ENCODE measurements at regions not wholly inside any gene's neighbourhood (a gene's known extent, or its start where the extent isn't known, plus 50 kb on each side); places are given as distances from the start of the nearest gene placed in this dataset.
A peak's percentile ranks its signal among the peaks of the same experiment; 100 is the strongest.

DNA sequence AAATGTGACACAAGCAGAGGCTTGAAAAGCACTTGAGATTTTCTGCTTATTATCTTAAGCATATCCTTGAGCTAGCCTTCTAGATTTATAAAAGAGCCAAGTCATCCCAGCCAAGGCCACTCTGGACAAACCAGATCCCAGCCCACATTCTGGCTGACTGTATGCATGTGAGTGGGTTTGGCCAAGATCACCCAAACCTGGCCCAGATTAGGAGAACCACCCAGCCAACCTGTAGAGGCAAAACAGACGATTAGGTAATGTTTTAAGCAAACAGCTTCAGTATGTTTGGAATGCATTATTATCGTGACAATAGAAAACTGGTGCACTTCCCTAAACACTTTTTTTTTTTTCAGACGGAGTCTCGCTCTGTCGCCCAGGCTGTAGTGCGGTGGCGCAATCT, 151.9 kb downstream of the SPATA31D1 start:
- Histone ChIP-seq H3K4me1 (ENCODE audit: insufficient read depth, low read length) (0 out of 2 replicates have a peak, but pooled peaks cover 3% of the 10 kb centered on the region), H3K9ac (ENCODE audit: low read length) (no peak overlapping the region), H3K4me2 (ENCODE audit: low read length) (no peak overlapping the region), H3K9me2 (replicated peaks; ENCODE audit: low read length) (no peaks in the 10 kb centered on the region), H3K9me3 (ENCODE audit: low read length) (no peaks in the 10 kb centered on the region), H3K79me2 (ENCODE audit: low read length) (no peaks in the 10 kb centered on the region), H3K36me3 (ENCODE audit: low read depth, low read length) (no peaks in the 10 kb centered on the region), H3F3A (ENCODE audit: low read length, unreplicated experiment) (no peaks in the 10 kb centered on the region), H2AFZ (ENCODE audit: low read length) (no peak overlapping the region), H3K27me3 (ENCODE audit: low read length) (no peaks in the 10 kb centered on the region), H3K4me3 (ENCODE audit: low read length) (no peak overlapping the region), H3K27ac (ENCODE audit: low read length) (no peak overlapping the region), H4K20me1 (ENCODE audit: low read length) (no peaks in the 10 kb centered on the region)
- ChIA-PET POLR2A (ENCODE audit: unreplicated experiment) (no interaction called here), CTCF (no interaction called here)
- BruUV-seq (replicated peaks), result no TSS peak
- ATAC-seq (no peak), DNase-seq (peak; percentile 45)
- TF ChIP-seq CTCF (conservative IDR thresholded peaks at IDR 0.05; ENCODE audit: low read depth, low read length), result no peak
- TF ChIP-seq EZH2phosphoT487 (IDR thresholded peaks at IDR 0.05; ENCODE audit: borderline replicate concordance, low read length), result no peak
- TF ChIP-seq EZH2 (IDR thresholded peaks at IDR 0.05; ENCODE audit: low read length, unreplicated experiment), result no peak
- intact Hi-C loops (cut with micrococcal nuclease), result no loop called here

DNA sequence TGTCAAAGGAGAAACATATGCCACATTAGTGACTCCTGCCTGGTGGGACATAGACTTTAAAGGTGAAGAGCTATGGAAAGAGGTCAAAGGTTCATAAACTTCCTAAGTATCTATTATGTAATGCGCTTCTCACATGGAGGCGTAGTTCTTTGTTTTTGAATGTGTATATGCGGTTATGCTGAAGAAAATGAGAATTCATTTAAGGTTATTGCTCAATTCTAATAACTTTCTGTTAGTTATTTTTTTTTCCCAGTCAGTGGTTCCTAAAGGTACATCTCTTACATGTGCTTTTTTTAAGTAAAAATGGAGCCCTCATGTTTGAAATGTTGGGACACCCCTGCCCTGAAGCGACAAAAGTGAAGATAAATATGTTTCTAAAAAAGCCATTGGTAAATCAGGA, 156.2 kb downstream of the SPATA31D1 start:
- ChIA-PET CTCF (no interaction called here), POLR2A (ENCODE audit: unreplicated experiment) (no interaction called here)
- H3F3A ChIP-seq (ENCODE audit: low read length, unreplicated experiment), result no peaks in the 10 kb centered on the region
- H4K20me1 ChIP-seq (ENCODE audit: low read length), result no peaks in the 10 kb centered on the region
- H3K4me2 ChIP-seq (ENCODE audit: low read length), result no peak overlapping the region
- H3K9ac ChIP-seq (ENCODE audit: low read length), result no peak overlapping the region
- no peak overlapping the region for H3K4me3 ChIP-seq (ENCODE audit: low read length)
- no peaks in the 10 kb centered on the region for H3K79me2 ChIP-seq (ENCODE audit: low read length)
- ATAC-seq (no peak), DNase-seq (no peak)
- no peak overlapping the region for H3K27ac ChIP-seq (ENCODE audit: low read length)
- H3K27me3 ChIP-seq (ENCODE audit: low read length), result no peaks in the 10 kb centered on the region
- no peaks in the 10 kb centered on the region for H3K9me2 ChIP-seq (replicated peaks; ENCODE audit: low read length)
- H3K36me3 ChIP-seq (ENCODE audit: low read depth, low read length), result no peaks in the 10 kb centered on the region
- no peak for TF ChIP-seq EZH2phosphoT487 (IDR thresholded peaks at IDR 0.05; ENCODE audit: borderline replicate concordance, low read length)
- TF ChIP-seq EZH2 (IDR thresholded peaks at IDR 0.05; ENCODE audit: low read length, unreplicated experiment), result no peak
- H2AFZ ChIP-seq (ENCODE audit: low read length), result no peak overlapping the region
- H3K9me3 ChIP-seq (ENCODE audit: low read length), result no peaks in the 10 kb centered on the region
- H3K4me1 ChIP-seq (ENCODE audit: insufficient read depth, low read length), result 0 out of 2 replicates have a peak, but pooled peaks cover 10% of the 10 kb centered on the region
- intact Hi-C loops (cut with micrococcal nuclease), result no loop called here
- BruUV-seq (replicated peaks), result no TSS peak

- no peaks in the 10 kb centered on the region for H3F3A ChIP-seq (ENCODE audit: low read length, unreplicated experiment)
- no peak for ATAC-seq
- no peaks in the 10 kb centered on the region for H4K20me1 ChIP-seq (ENCODE audit: low read length)
- no peak overlapping the region for H3K27ac ChIP-seq (ENCODE audit: low read length)
- DNase-seq, result no peak
- no peaks in the 10 kb centered on the region for H3K27me3 ChIP-seq (ENCODE audit: low read length)
- TF ChIP-seq EZH2phosphoT487 (IDR thresholded peaks at IDR 0.05; ENCODE audit: borderline replicate concordance, low read length), result no peak
- no peak for TF ChIP-seq CTCF (conservative IDR thresholded peaks at IDR 0.05; ENCODE audit: low read depth, low read length)
- no peak for TF ChIP-seq EZH2 (IDR thresholded peaks at IDR 0.05; ENCODE audit: low read length, unreplicated experiment)
- H3K79me2 ChIP-seq (ENCODE audit: low read length), result no peaks in the 10 kb centered on the region
- no peaks in the 10 kb centered on the region for H3K9me2 ChIP-seq (replicated peaks; ENCODE audit: low read length)
- H2AFZ ChIP-seq (ENCODE audit: low read length), result no peak overlapping the region
- CTCF ChIA-PET, result no interaction called here
- no peak overlapping the region for H3K9ac ChIP-seq (ENCODE audit: low read length)
- POLR2A ChIA-PET (ENCODE audit: unreplicated experiment), result no interaction called here
- no peak overlapping the region for H3K4me2 ChIP-seq (ENCODE audit: low read length)
- no peaks in the 10 kb centered on the region for H3K9me3 ChIP-seq (ENCODE audit: low read length)
- H3K4me3 ChIP-seq (ENCODE audit: low read length), result no peak overlapping the region
- intact Hi-C loops (cut with micrococcal nuclease), result no loop called here
- peaks cover 10% of the 10 kb centered on the region for H3K4me1 ChIP-seq (ENCODE audit: insufficient read depth, low read length)
- H3K36me3 ChIP-seq (ENCODE audit: low read depth, low read length), result no peaks in the 10 kb centered on the region
- BruUV-seq (replicated peaks), result no TSS peak
Observed at GRCh38 chr9:82146677-82147076, 158.1 kb downstream of the SPATA31D1 start.

All from PC-3 (cell line).